Transverse colon (tissue), 4 donors: ENCODE measurements at regions not wholly inside any gene's neighbourhood (a gene's known extent, or its start where the extent isn't known, plus 50 kb on each side); places are given as distances from the start of the nearest gene placed in this dataset.
"Not testable (repeated sequence)": the region's sequence is repeated elsewhere in the genome, so short reads cannot be mapped to it uniquely, and the experiment has no call there.

ENCODE experiments used
- DNase-seq: peaks from one replicate; pipeline ENCODE4 v3.0.0-alpha.2; 2019
- H3K27ac ChIP-seq, 4 donors: fragments of 200-600 bp; sonication (generic); 2 replicates each; pipeline ENCODE4 v1.5.1; 2016 to 2018; ENCODE audit warnings: inconsistent platforms in 4 of 4
- H3K27me3 ChIP-seq: fragments of 200-600 bp; sonication (generic); 2 replicates; pipeline ENCODE4 v1.5.1; 2017; ENCODE audit warnings: inconsistent platforms
- H3K36me3 ChIP-seq, 4 donors: fragments of 200-600 bp; sonication (generic); 2 replicates each; pipeline ENCODE4 v1.5.1; 2017 to 2019; ENCODE audit warnings: inconsistent platforms in 4 of 4
- H3K4me1 ChIP-seq, 4 donors: fragments of 200-600 bp; sonication (generic); 2 replicates each; pipeline ENCODE4 v1.5.1; 2017 to 2020; ENCODE audit warnings: inconsistent platforms in 4 of 4
- H3K4me3 ChIP-seq, 4 donors: fragments of 200-600 bp; sonication (generic); 1 replicate in 1 of 4; 2 replicates in 3 of 4; pipeline versions ENCODE4 v1.5.1 to v1.6.1; 2017 to 2019; ENCODE audit warnings: inconsistent platforms in 4 of 4
- H3K9me3 ChIP-seq, 2 donors: fragments of 200-600 bp; sonication (generic); 2 replicates each; pipeline ENCODE4 v1.5.1; 2017 to 2019; ENCODE audit warnings: inconsistent platforms in 2 of 2
- WGBS, 2 donors: methylation state at CpG; one replicate each; pipeline ENCODE4 v1.1.5; 2018; ENCODE audit warnings: low coverage in 1 of 2; 5-methylcytosine and 5-hydroxymethylcytosine counted together
- in situ Hi-C, 4 donors: fragments of 200-750 bp; cut with MboI; loops; one replicate each; pipeline versions ENCODE4 v1.15.0 to v1.15.1; 2017; ENCODE audit warnings: low sequenced_read_pairs in 3 of 4, low pct_ligation_motif_present in 1 of 4, low pct_unique_long_range_greater_than_20kb in 1 of 4
- intact Hi-C: fragments of 100-400 bp; cut with DNase I; formaldehyde crosslinking; loops from one replicate; pipeline ENCODE4 v1.15.1; 2023; ENCODE audit warnings: low total_unique reads

DNA sequence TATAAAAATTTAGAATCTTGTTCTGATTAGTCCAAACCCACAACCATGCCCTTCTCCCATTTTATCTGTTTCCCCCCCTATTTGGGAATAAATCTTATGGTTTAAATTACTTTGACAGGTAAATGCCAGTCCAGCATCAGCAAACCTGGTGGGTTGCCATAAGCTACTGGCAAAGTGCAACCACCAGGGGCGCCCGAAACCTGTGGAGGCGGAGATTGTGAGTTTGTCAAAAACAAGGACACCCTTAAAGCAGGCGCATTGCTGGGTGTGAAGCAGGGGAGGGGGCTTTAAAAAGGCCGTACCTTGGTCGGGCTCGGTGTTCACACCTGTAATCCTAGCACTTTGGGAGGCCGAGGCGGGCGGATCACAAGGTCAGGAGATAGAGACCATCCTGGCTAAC is 344.1 kb upstream of the ANKRD20A1 start:
- WGBS, 2 donors, result no CpG with 5 or more reads among the region's 10 CpGs
- in situ Hi-C loops, DNase-seq: not testable (repeated sequence)

DNA sequence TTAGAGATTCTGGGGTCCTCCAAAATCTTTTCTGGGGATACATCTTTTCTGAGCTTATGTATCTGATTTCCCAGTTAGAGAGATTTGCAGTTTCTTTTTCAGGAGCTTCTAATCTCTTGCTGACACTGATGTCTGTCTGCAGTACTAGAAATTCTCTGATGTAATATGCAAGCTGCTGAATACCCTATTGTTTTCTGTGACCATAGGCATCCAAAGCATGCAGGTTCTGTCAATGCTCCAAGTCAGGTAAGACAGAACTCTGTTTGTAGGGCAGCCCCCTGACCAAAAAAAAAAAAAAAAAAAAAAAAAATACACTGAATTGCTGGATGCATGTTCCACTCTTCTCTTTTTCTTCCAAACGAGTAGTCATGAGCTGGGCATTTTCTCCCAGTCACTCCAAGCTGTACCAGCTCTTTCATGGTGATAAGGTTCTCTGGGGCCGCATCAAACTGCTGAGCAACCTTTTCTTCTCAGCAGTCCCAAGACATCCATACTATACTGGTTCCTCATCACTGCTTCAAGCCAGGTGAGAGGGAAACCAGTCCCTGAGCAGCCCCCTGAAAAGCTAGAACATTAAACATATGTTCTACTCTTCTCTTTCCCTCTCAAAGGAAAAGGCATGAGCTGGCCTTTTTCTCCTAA is 354.9 kb upstream of the ANKRD20A1 start:
- H3K4me1 ChIP-seq, intact Hi-C loops, H3K4me3 ChIP-seq, in situ Hi-C loops, H3K27me3 ChIP-seq, H3K27ac ChIP-seq, H3K9me3 ChIP-seq, DNase-seq, H3K36me3 ChIP-seq: not testable (repeated sequence)
- no CpG with 5 or more reads among the region's 2 CpGs for WGBS, 2 donors

More for the DNA sequence above, 344.1 kb upstream of the ANKRD20A1 start:
- H3K36me3 ChIP-seq, intact Hi-C loops, H3K9me3 ChIP-seq, H3K4me1 ChIP-seq, H3K27me3 ChIP-seq, H3K4me3 ChIP-seq, H3K27ac ChIP-seq: not testable (repeated sequence)

DNA sequence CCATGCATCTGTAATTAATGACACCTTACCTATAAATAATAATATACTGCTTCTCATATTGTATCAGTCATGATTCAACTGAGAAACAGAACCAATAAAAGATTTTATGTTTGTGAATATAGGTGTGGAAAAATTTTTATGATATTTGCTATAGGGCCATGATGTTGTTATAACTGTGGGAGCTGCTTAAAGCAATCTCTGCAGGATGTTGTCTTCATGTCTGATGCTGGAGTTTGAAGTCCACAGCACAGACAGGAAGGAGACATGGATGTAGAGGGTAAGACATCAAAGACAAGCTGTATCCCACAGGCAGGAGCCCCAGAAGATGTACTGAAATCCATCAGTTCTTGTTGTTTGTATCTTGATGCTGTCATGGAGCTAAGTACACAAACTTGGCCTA is 366.7 kb upstream of the ANKRD20A1 start:
- H3K4me3 ChIP-seq, in situ Hi-C loops, H3K4me1 ChIP-seq, DNase-seq, H3K27me3 ChIP-seq, H3K27ac ChIP-seq, H3K36me3 ChIP-seq, intact Hi-C loops, H3K9me3 ChIP-seq: not testable (repeated sequence)

DNA sequence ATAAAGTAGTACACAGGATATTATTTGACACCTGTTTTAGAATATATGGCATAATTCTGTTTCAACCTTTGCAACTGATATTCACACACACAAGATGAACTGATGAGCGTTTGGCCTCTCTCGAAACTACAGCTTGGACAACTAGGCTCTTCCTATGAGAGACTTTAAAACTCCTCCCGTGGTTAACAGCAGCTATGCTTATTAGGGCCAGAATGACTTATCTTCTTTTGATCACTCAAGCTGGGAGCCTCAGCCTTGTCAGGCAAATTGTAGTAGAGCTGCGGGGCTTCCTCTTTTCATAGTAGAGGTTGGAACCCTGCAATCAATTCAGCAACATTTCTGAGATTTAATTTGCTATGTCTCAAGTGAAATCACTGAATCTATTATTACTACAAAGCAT is 381.3 kb upstream of the ANKRD20A1 start:
- in situ Hi-C loops, H3K27ac ChIP-seq, H3K27me3 ChIP-seq, H3K9me3 ChIP-seq, DNase-seq, H3K36me3 ChIP-seq, H3K4me3 ChIP-seq, intact Hi-C loops, H3K4me1 ChIP-seq: not testable (repeated sequence)
- WGBS, 2 donors, result no CpG with 5 or more reads among the region's 4 CpGs

DNA sequence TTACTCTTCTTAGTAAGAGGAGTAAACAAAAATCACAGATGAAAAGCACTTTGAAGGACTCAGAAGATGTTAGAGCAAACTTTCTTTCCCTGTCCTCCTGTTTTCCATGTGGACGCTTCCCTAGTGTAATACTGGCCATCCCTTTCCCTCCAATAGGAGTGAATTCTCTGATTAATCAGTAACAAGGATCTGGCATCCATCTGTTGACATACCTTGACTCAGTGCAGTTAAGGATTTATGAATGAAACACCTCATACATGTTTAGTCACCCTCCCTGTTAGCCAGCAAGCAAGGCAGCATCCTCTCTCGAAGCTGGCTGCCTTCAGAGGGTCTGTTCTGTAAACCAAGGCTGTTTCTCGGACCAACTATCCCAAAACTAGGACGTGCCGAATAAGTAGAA is 388.0 kb upstream of the ANKRD20A1 start:
- H3K27me3 ChIP-seq, H3K9me3 ChIP-seq, intact Hi-C loops, H3K4me1 ChIP-seq, in situ Hi-C loops, H3K27ac ChIP-seq, H3K4me3 ChIP-seq, DNase-seq, H3K36me3 ChIP-seq: not testable (repeated sequence)
- no CpG with 5 or more reads among the region's 5 CpGs for WGBS, 2 donors

DNA sequence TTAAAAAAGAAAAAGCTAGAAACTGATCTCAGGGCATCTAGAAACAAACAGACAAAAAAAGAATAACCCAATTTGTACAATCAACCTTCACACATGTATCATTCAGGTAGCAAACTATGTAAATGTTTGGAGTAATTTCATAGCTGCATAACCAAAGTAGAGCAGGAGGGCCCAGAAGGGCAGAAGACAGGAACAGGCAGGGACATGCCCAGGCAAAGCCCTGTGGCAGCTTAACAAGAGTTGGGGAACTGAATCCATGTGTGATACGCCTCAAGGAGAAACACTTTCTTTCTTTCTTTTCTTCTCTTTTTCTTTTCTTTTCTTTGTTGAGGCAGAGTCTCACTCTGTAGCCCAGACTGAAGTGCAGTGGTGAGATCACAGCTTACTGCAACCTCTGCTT is 390.4 kb upstream of the ANKRD20A1 start:
- H3K36me3 ChIP-seq, H3K4me3 ChIP-seq, H3K4me1 ChIP-seq, intact Hi-C loops, DNase-seq, H3K9me3 ChIP-seq, H3K27me3 ChIP-seq, H3K27ac ChIP-seq, in situ Hi-C loops: not testable (repeated sequence)
- no CpG with 5 or more reads among the region's 1 CpG for whole genome bisulfite sequencing, 2 donors

DNA sequence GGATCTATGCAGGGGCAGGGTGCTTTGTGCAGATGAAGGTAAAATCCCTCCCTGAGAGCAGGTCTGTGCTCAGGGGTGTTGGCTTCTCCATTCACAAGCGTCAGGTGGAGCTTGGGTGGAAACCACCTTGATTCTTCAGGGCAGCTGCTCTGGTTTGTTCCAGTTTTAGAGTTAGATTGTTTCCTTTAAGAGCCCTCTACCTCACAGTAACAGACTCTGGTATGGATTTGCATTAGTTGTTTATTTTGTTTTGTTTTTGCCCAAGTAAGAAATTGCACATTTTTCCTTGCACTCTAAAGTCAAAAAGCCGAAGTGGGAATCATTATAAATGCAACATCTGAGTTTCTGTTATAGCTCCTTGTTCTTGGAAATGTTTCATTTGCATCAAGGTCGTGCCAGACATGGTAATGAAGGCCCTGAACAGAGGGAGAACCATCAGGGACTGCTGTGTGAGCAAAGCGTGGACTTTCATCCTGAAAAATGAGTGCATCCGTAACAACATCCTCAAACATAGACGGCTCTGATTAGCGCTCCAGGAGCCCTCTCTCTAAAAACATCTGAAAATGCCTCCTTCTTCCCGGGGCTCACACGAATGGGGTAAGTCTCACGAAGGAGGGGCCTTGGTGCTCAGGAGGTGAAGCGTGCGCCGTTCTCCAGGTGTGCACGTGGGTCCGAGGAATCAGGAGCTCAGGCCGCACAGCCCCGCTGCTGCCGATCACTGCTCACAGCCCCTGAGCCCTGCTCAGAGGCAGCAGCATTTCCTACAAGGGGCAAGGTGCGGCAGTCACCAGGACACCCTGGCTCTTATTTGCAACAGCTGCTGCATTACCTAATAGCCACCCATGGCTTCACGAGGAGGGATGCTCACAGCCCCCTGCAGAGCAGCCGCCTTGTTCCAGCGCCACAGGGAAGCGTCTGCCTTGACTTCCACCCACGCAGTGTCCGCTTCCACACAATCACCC is 396.7 kb upstream of the ANKRD20A1 start:
- intact Hi-C loops, result not testable (repeated sequence)

DNA sequence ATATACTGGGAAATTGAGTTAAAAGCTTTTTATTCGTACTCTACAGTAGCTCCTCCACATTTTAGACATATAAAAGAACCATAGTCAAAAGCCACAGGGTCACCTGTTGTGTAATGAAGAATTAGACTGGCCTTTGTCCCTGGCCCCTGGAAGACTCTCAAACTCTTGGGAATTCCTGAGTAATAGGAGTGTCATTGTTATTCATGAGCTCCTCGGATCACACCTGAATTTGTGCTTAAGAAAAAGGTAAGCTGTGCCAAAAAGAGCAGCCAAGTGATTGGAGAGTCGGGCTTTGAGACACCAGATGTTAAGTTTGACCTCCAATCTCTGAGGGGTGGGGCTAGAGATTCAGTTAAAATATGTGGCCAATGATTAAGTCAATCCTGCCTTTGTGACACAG is 405.8 kb upstream of the ANKRD20A1 start:
- H3K36me3 ChIP-seq, in situ Hi-C loops, H3K9me3 ChIP-seq, H3K27me3 ChIP-seq, H3K4me3 ChIP-seq, intact Hi-C loops, DNase-seq, H3K4me1 ChIP-seq, H3K27ac ChIP-seq: not testable (repeated sequence)
- no CpG with 5 or more reads among the region's 3 CpGs for whole genome bisulfite sequencing, 2 donors

More for the DNA sequence above, 396.7 kb upstream of the ANKRD20A1 start:
- H3K9me3 ChIP-seq, H3K4me1 ChIP-seq, H3K36me3 ChIP-seq, H3K27me3 ChIP-seq, H3K27ac ChIP-seq, DNase-seq, H3K4me3 ChIP-seq, in situ Hi-C loops: not testable (repeated sequence)
- WGBS, 2 donors, result no CpG with 5 or more reads among the region's 25 CpGs

DNA sequence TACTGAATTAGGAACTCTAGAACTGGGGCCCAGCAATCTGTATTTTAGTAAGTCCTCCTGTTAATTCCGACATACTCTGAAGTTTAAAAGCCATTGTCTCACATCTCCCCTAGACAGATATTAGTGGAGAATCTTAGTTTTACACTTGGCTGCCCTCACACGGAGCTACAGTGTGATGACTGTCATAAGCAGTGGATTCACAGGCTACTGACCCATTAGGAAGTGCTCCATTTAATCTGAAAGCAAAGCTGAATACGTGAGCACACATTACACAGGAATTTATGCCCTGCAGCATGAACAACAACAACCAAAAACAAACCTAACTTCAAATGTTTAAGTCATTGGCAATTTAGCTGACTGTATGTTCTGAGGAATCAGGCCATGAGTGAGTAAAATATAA is 416.4 kb upstream of the ANKRD20A1 start:
- DNase-seq, H3K36me3 ChIP-seq, H3K27ac ChIP-seq, in situ Hi-C loops, H3K4me1 ChIP-seq, H3K9me3 ChIP-seq, H3K27me3 ChIP-seq, H3K4me3 ChIP-seq, intact Hi-C loops: not testable (repeated sequence)
- no CpG with 5 or more reads among the region's 3 CpGs for WGBS, 2 donors

DNA sequence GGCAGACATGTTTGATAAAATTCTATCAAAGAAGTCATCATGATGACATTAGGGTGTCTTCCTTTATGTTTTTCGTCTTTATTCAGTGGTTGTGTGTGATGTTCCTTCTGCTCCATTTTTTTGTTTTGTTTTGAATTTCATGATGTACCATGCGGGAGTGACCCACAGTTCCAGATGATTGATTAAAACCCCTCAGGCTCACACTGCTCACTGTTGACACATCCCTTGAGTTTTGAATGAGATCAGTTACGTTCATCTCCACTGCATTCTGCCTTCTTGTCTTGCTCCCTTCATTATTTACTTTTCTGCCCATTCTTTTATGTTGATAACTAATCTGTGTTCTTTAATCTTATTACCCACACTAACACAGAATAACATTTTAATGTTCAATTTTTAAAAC is 421.7 kb upstream of the ANKRD20A1 start:
- intact Hi-C loops, H3K9me3 ChIP-seq, DNase-seq, in situ Hi-C loops, H3K27ac ChIP-seq, H3K27me3 ChIP-seq, H3K4me3 ChIP-seq, H3K4me1 ChIP-seq, H3K36me3 ChIP-seq: not testable (repeated sequence)
- WGBS, 2 donors, result 71 to 100% methylated on average over 1 of the region's 3 CpGs

DNA sequence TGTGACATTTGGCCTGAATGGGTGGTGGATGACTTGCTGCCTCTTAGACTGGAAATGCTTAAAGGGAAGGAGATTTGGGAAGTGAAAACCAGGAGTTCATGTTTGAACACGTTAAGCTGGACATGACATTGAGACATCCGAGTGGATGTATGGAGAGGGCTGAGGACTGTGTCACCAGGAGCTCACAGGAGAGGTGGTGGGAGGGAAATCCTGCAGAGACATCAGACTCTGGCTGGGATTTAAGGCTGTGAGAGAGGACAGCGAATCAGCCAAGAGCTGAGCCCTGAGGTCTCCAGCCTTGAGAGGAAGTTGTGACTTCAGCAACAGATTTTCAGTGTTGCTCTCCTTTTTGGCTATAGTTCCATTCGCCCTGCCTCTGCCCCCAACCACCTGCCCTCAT is 432.5 kb upstream of the SPATA31A3 start:
- H3K27me3 ChIP-seq, H3K9me3 ChIP-seq, H3K27ac ChIP-seq, DNase-seq, H3K36me3 ChIP-seq, H3K4me1 ChIP-seq, in situ Hi-C loops, H3K4me3 ChIP-seq, intact Hi-C loops: not testable (repeated sequence)
- WGBS, 2 donors, result no CpG with 5 or more reads among the region's 4 CpGs
